Immature natural killer cell (primary cell): ENCODE measurements at regions not wholly inside any gene's neighbourhood (a gene's known extent, or its start where the extent isn't known, plus 50 kb on each side); places are given as distances from the start of the nearest gene placed in this dataset.

Source experiments
- DNase-seq, 3 donors: peaks; one replicate each; pipeline ENCODE4 v3.0.0; 2022; ENCODE audit warnings: mixed read lengths in 1 of 3
- H3K27ac Mint-ChIP-seq, 6 donors: one replicate each; pipeline ENCODE4 v1.8.0; 2020; ENCODE audit warnings: mixed read lengths in 6 of 6, mild to moderate bottlenecking in 5 of 6, inconsistent platforms in 4 of 6, moderate library complexity in 3 of 6
- H3K27me3 Mint-ChIP-seq, 3 donors: one replicate each; pipeline ENCODE4 v1.8.0; 2020 to 2021; ENCODE audit warnings: low read depth in 3 of 3, mild to moderate bottlenecking in 3 of 3, mixed read lengths in 3 of 3, moderate library complexity in 3 of 3, inconsistent platforms in 1 of 3
- H3K36me3 Mint-ChIP-seq, 3 donors: one replicate each; pipeline ENCODE4 v1.8.0; 2020; ENCODE audit warnings: mixed read lengths in 3 of 3, inconsistent platforms in 2 of 3, mild to moderate bottlenecking in 2 of 3
- H3K4me1 Mint-ChIP-seq, 2 donors: one replicate each; pipeline ENCODE4 v1.8.0; 2020; ENCODE audit warnings: inconsistent platforms in 2 of 2, mild to moderate bottlenecking in 2 of 2, mixed read lengths in 2 of 2, moderate library complexity in 1 of 2
- H3K4me3 Mint-ChIP-seq, 5 donors: one replicate each; pipeline ENCODE4 v1.8.0; 2020; ENCODE audit warnings: mild to moderate bottlenecking in 5 of 5, mixed read lengths in 5 of 5, inconsistent platforms in 3 of 5, moderate library complexity in 3 of 5
- H3K9me3 Mint-ChIP-seq, 6 donors: one replicate each; pipeline ENCODE4 v1.8.0; 2020; ENCODE audit warnings: mild to moderate bottlenecking in 6 of 6, mixed read lengths in 6 of 6, inconsistent platforms in 4 of 6, moderate library complexity in 3 of 6

GRCh38 chr11:11789735-11790369, 51.9 kb upstream of the USP47 start:
- DNase-seq: no peak
- no peak overlapping the region for H3K27ac Mint-ChIP-seq
- peaks cover 3 to 7% (median 5%) of the 10 kb centered on the region in 3 donors for H3K27me3 Mint-ChIP-seq
- no peaks in the 10 kb centered on the region for H3K36me3 Mint-ChIP-seq
- no peak overlapping the region for H3K4me3 Mint-ChIP-seq
- H3K9me3 Mint-ChIP-seq: no peaks in the 10 kb centered on the region
- no peaks in the 10 kb centered on the region for H3K4me1 Mint-ChIP-seq

GRCh38 chr11:11788063-11788710, 53.6 kb upstream of the USP47 start:
- Mint-ChIP-seq H3K27ac (no peak overlapping the region), H3K9me3 (no peaks in the 10 kb centered on the region), H3K4me1 (no peaks in the 10 kb centered on the region), H3K27me3 (peaks cover 2 to 5% (median 2%) of the 10 kb centered on the region in 3 donors), H3K4me3 (no peak overlapping the region), H3K36me3 (no peaks in the 10 kb centered on the region)
- DNase-seq: no peak

GRCh38 chr11:11787305-11788062, 54.3 kb upstream of the USP47 start:
- Mint-ChIP-seq H3K27me3 (peaks cover 0 to 5% (median 2%) of the 10 kb centered on the region in 3 donors), H3K4me1 (no peaks in the 10 kb centered on the region), H3K4me3 (no peak overlapping the region), H3K9me3 (no peaks in the 10 kb centered on the region), H3K36me3 (no peaks in the 10 kb centered on the region), H3K27ac (no peak overlapping the region)
- peak; percentile 48 to 64 (median 52) for DNase-seq

- peaks cover 0 to 6% (median 2%) of the 10 kb centered on the region in 3 donors for H3K27me3 Mint-ChIP-seq
- no peak overlapping the region for H3K27ac Mint-ChIP-seq
- H3K9me3 Mint-ChIP-seq: no peaks in the 10 kb centered on the region
- no peak overlapping the region for H3K4me3 Mint-ChIP-seq
- H3K36me3 Mint-ChIP-seq: no peaks in the 10 kb centered on the region
- DNase-seq: no peak
- H3K4me1 Mint-ChIP-seq: no peaks in the 10 kb centered on the region
Observed at GRCh38 chr11:11786771-11787170, 55.0 kb upstream of the USP47 start.

- Mint-ChIP-seq H3K27me3 (peaks cover 0 to 6% (median 0%) of the 10 kb centered on the region in 3 donors), H3K36me3 (no peaks in the 10 kb centered on the region), H3K4me3 (no peak overlapping the region), H3K9me3 (no peaks in the 10 kb centered on the region), H3K27ac (no peak overlapping the region), H3K4me1 (no peaks in the 10 kb centered on the region)
- no peak for DNase-seq
Observed at GRCh38 chr11:11786234-11786633, 55.5 kb upstream of the USP47 start.

GRCh38 chr11:11782532-11783110, 59.2 kb upstream of the USP47 start:
- no peak for DNase-seq
- H3K27me3 Mint-ChIP-seq: peaks cover 0 to 3% (median 3%) of the 10 kb centered on the region in 3 donors
- no peak overlapping the region for H3K27ac Mint-ChIP-seq
- no peaks in the 10 kb centered on the region for H3K36me3 Mint-ChIP-seq
- no peaks in the 10 kb centered on the region for H3K9me3 Mint-ChIP-seq
- H3K4me1 Mint-ChIP-seq: no peaks in the 10 kb centered on the region
- H3K4me3 Mint-ChIP-seq: no peak overlapping the region

- H3K27ac Mint-ChIP-seq: no peak overlapping the region
- H3K27me3 Mint-ChIP-seq: peaks cover 0 to 7% (median 3%) of the 10 kb centered on the region in 3 donors
- H3K9me3 Mint-ChIP-seq: no peaks in the 10 kb centered on the region
- H3K4me3 Mint-ChIP-seq: no peak overlapping the region
- DNase-seq: no peak
- H3K36me3 Mint-ChIP-seq: no peaks in the 10 kb centered on the region
- no peaks in the 10 kb centered on the region for H3K4me1 Mint-ChIP-seq
Observed at GRCh38 chr11:11780858-11781257, 60.9 kb upstream of the USP47 start.

- H3K27ac Mint-ChIP-seq: no peak overlapping the region
- no peaks in the 10 kb centered on the region for H3K36me3 Mint-ChIP-seq
- H3K4me1 Mint-ChIP-seq: no peaks in the 10 kb centered on the region
- no peak overlapping the region for H3K4me3 Mint-ChIP-seq
- DNase-seq: no peak
- peaks cover 0 to 7% (median 3%) of the 10 kb centered on the region in 3 donors for H3K27me3 Mint-ChIP-seq
- no peaks in the 10 kb centered on the region for H3K9me3 Mint-ChIP-seq
Observed at GRCh38 chr11:11779975-11780374, 61.8 kb upstream of the USP47 start.

GRCh38 chr11:11777897-11778296, 63.9 kb upstream of the USP47 start:
- Mint-ChIP-seq H3K27ac (no peak overlapping the region), H3K9me3 (no peaks in the 10 kb centered on the region), H3K4me3 (no peak overlapping the region), H3K36me3 (no peaks in the 10 kb centered on the region), H3K27me3 (peaks cover 0 to 7% (median 3%) of the 10 kb centered on the region in 3 donors), H3K4me1 (no peaks in the 10 kb centered on the region)
- no peak for DNase-seq

- H3K4me1 Mint-ChIP-seq: no peaks in the 10 kb centered on the region
- no peaks in the 10 kb centered on the region for H3K9me3 Mint-ChIP-seq
- no peak for DNase-seq
- H3K4me3 Mint-ChIP-seq: no peak overlapping the region
- peaks cover 0 to 7% (median 3%) of the 10 kb centered on the region in 3 donors for H3K27me3 Mint-ChIP-seq
- H3K27ac Mint-ChIP-seq: no peak overlapping the region
- no peaks in the 10 kb centered on the region for H3K36me3 Mint-ChIP-seq
Observed at GRCh38 chr11:11776714-11777113, 65.1 kb upstream of the USP47 start.

GRCh38 chr11:11774928-11775327, 66.8 kb upstream of the USP47 start:
- H3K4me3 Mint-ChIP-seq: no peak overlapping the region

GRCh38 chr11:11772865-11773515, 68.8 kb upstream of the USP47 start:
- Mint-ChIP-seq H3K36me3 (no peaks in the 10 kb centered on the region), H3K27me3 (peaks cover 1 to 6% (median 5%) of the 10 kb centered on the region in 3 donors), H3K9me3 (no peaks in the 10 kb centered on the region), H3K27ac (no peak overlapping the region), H3K4me1 (no peaks in the 10 kb centered on the region), H3K4me3 (no peak overlapping the region)
- no peak for DNase-seq

More at GRCh38 chr11:11774928-11775327, 66.8 kb upstream of the USP47 start:
- Mint-ChIP-seq H3K27me3 (peaks cover 1 to 4% (median 3%) of the 10 kb centered on the region in 3 donors), H3K4me1 (no peaks in the 10 kb centered on the region), H3K27ac (no peak overlapping the region), H3K9me3 (no peaks in the 10 kb centered on the region), H3K36me3 (no peaks in the 10 kb centered on the region)
- DNase-seq: no peak

- peaks cover 1 to 9% (median 8%) of the 10 kb centered on the region in 3 donors for H3K27me3 Mint-ChIP-seq
- no peaks in the 10 kb centered on the region for H3K36me3 Mint-ChIP-seq
Observed at GRCh38 chr11:11770921-11771486, 70.8 kb upstream of the USP47 start.

More at GRCh38 chr11:11770921-11771486, 70.8 kb upstream of the USP47 start:
- DNase-seq: no peak
- Mint-ChIP-seq H3K9me3 (no peaks in the 10 kb centered on the region), H3K27ac (no peak overlapping the region), H3K4me1 (no peaks in the 10 kb centered on the region), H3K4me3 (no peak overlapping the region)
